WERI-Rb-1 (cell line): ENCODE measurements at regions not wholly inside any gene's neighbourhood (a gene's known extent, or its start where the extent isn't known, plus 50 kb on each side); places are given as distances from the start of the nearest gene placed in this dataset.

Source experiments
- DNase-seq: peaks from one replicate; pipeline ENCODE4 v3.0.0-alpha.2; 2020
- H3K27ac ChIP-seq: fragments of 250-450 bp; sonication (Bioruptor Pico); 2 replicates; pipeline ENCODE4 v1.5.1; 2020; ENCODE audit warnings: mild to moderate bottlenecking, moderate library complexity
- H3K27me3 ChIP-seq: fragments of 250-450 bp; sonication (Bioruptor Pico); 2 replicates; pipeline ENCODE4 v1.5.1; 2021; ENCODE audit warnings: mild to moderate bottlenecking, low read depth, moderate library complexity; ENCODE audit not compliant: insufficient read depth, severe bottlenecking
- H3K36me3 ChIP-seq: fragments of 250-450 bp; sonication (Bioruptor Pico); 2 replicates; pipeline ENCODE4 v1.5.1; 2020; ENCODE audit warnings: mild to moderate bottlenecking, moderate library complexity
- H3K4me3 ChIP-seq: 2 replicates; pipeline ENCODE4 v1.5.1; 2011; ENCODE audit warnings: low read depth, mild to moderate bottlenecking, control low read depth, low read length
- H3K9me3 ChIP-seq: fragments of 250-450 bp; sonication (Bioruptor Pico); 2 replicates; pipeline ENCODE4 v1.5.1; 2021; ENCODE audit warnings: mild to moderate bottlenecking, moderate library complexity; ENCODE audit not compliant: severe bottlenecking
- TF ChIP-seq, protein P1 (sequence below): IDR thresholded peaks from 2 replicates; pipeline ENCODE4 v1.5.1; 2011; ENCODE audit warnings: low read depth, mild to moderate bottlenecking, control low read depth, inconsistent platforms, low read length

DNA sequence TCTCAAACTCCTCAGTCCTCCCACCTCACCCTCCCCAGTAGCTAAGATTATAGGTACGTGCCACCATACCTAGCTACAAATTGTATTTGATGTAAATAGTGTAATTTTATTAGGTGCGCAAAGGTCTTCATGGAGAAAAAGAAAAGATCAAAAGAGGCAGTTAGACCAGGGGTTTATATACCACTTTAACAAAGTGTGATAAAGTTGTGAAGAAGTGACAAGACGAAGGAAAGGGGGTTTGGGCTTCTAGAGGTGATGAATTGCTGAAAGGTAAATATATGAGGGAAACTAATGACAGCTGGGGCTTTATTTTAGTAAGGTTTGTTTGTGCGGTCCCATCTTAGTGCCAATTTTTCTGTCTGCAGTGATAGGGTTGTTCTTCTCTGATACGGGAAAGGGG is 105.3 kb downstream of the CD24 start:
- TF ChIP-seq, protein P1, sequence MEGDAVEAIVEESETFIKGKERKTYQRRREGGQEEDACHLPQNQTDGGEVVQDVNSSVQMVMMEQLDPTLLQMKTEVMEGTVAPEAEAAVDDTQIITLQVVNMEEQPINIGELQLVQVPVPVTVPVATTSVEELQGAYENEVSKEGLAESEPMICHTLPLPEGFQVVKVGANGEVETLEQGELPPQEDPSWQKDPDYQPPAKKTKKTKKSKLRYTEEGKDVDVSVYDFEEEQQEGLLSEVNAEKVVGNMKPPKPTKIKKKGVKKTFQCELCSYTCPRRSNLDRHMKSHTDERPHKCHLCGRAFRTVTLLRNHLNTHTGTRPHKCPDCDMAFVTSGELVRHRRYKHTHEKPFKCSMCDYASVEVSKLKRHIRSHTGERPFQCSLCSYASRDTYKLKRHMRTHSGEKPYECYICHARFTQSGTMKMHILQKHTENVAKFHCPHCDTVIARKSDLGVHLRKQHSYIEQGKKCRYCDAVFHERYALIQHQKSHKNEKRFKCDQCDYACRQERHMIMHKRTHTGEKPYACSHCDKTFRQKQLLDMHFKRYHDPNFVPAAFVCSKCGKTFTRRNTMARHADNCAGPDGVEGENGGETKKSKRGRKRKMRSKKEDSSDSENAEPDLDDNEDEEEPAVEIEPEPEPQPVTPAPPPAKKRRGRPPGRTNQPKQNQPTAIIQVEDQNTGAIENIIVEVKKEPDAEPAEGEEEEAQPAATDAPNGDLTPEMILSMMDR, result no peak
- Histone ChIP-seq H3K27ac (no peak overlapping the region), H3K27me3 (no peaks in the 10 kb centered on the region), H3K36me3 (no peaks in the 10 kb centered on the region), H3K9me3 (no peaks in the 10 kb centered on the region), H3K4me3 (no peak overlapping the region)
- DNase-seq, result no peak

DNA sequence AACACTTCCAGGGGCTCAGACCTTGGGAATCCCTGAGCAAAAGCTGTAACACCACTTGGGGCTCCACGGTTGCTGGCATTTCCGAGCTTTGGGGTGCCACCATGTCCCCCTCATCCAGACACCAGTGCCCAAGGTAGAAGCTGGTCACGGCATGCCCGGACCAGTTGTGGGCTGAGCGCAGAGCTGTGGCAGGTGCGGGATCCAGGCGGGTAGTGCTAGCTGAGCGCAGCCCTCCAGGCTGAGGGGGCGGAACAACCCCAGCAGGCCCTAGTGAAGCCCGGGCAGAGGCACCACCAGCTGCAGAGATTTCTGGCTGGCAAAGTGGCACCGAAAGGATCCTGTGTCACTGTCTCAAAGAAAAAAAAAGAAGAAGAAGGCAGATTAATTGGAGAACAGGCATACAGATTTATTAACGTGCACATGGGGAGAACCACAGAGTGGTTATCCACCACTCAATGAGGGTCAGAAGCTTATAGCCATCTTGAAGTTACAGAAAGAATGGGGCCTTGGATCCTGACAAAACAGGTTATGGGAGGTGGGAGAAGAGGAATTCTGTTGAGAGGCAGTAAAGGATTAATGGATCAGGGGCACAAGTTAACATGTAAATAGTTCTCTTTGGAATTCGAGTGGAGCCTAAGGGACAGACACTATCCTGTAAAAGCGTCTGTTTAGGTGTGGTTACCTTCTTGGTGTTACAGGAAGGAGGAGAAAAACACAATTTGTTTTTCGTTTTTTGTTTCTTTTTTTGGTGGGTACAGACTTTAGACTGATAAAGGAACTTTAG is 107.5 kb downstream of the CD24 start:
- no peaks in the 10 kb centered on the region for H3K9me3 ChIP-seq
- DNase-seq, result no peak
- H3K36me3 ChIP-seq, result no peaks in the 10 kb centered on the region
- TF ChIP-seq, protein P1, result no peak
- no peaks in the 10 kb centered on the region for H3K27me3 ChIP-seq
- H3K27ac ChIP-seq, result no peak overlapping the region
- H3K4me3 ChIP-seq, result no peak overlapping the region

DNA sequence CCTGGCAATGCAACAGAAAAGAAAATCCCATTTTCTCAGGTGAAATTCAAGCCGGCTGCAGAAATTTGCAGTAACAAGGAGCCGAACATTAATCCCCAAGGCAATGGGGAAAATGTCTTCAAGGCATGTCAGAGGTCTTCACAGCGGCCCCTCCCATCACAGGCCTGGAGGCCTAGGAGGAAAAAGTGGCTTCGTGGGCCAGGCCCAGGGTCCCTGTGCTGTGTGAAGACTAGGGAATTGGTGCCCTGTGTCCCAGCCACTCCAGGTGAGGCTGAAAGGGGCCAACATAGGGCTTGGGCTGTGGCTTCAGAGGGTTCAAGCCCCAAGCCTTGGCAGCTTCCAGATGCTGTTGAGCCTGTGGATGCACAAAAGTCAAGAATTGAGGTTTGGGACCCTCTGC is 111.7 kb downstream of the CD24 start:
- H3K4me3 ChIP-seq, result no peak overlapping the region
- no peak overlapping the region for H3K27ac ChIP-seq
- H3K27me3 ChIP-seq, result no peaks in the 10 kb centered on the region
- TF ChIP-seq, protein P1, result no peak
- H3K9me3 ChIP-seq, result peaks cover 4% of the 10 kb centered on the region
- H3K36me3 ChIP-seq, result no peaks in the 10 kb centered on the region
- DNase-seq, result no peak

DNA sequence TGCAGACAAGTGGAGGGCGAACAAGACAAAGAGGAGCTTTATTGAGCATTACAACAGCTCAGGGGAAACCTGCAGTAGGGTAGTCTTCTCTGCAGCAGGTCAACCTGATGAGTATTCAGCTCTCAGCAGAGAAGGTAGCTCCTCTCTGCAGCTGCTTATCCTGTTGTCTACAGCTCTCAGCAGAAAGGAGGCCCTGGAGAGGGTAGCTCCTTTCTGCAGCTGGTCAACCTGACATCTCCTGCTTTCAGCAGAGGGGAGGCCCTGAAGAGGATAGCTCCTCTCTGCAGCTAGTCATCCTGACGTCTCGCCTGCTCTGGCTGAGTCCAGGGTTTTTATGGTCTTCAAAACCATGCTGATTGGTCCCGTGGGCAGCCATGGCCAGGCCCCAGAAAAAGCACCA is 113.6 kb downstream of the CD24 start:
- no peaks in the 10 kb centered on the region for H3K27me3 ChIP-seq
- no peak overlapping the region for H3K4me3 ChIP-seq
- TF ChIP-seq, protein P1, result no peak
- H3K36me3 ChIP-seq, result no peaks in the 10 kb centered on the region
- DNase-seq, result no peak
- H3K9me3 ChIP-seq, result peaks cover 4% of the 10 kb centered on the region
- H3K27ac ChIP-seq, result no peak overlapping the region

DNA sequence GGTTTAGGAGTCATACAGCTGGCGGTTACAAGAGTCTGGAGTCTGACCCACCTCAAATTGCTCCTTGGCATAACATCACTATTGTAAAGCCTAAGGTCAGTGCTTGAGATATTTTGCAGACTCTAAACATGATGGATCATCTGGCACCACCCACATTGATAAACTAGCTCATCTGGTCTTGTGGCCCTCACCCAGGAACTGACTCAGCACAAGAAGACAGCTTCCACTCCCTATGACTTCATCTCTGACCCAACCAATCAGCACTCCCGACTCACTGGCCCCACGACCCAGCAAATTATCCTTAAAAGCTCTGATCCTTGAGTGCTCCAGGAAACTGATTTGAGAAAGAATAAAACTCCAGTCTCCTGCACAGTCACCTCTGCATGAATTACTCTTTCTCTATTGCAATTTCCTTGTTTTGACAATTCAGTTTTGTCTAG is 115.9 kb downstream of the CD24 start:
- Histone ChIP-seq H3K4me3 (no peak overlapping the region), H3K27me3 (no peaks in the 10 kb centered on the region), H3K27ac (no peak overlapping the region), H3K36me3 (no peaks in the 10 kb centered on the region), H3K9me3 (peaks cover 4% of the 10 kb centered on the region)
- no peak for DNase-seq
- TF ChIP-seq, protein P1, result no peak
